ENCODE measurements at regions not wholly inside any gene's neighbourhood (a gene's known extent, or its start where the extent isn't known, plus 50 kb on each side); places are given as distances from the start of the nearest gene placed in this dataset.

- DNase-seq (ENCODE audit: low read depth): no peak
- Histone ChIP-seq H3K27me3 (ENCODE audit: control insufficient read depth, insufficient read depth, low read length) (no peaks in the 10 kb centered on the region), H3K4me3 (ENCODE audit: low read depth, low read length) (no peak overlapping the region), H3K36me3 (ENCODE audit: control insufficient read depth, insufficient read depth, low read length) (no peaks in the 10 kb centered on the region)
- FAIRE-seq: no peak
- no peak for TF ChIP-seq CTCF (IDR thresholded peaks at IDR 0.05; ENCODE audit: insufficient read depth, low read length, severe bottlenecking)
These were observed 136.0 kb upstream of the ZNF91 start for GRCh38 chr19:23531231-23531790.

- TF ChIP-seq CTCF (IDR thresholded peaks at IDR 0.05; ENCODE audit: insufficient read depth, low read length, severe bottlenecking): no peak
- no peak for FAIRE-seq
These were observed 133.1 kb upstream of the ZNF91 start for GRCh38 chr19:23528376-23528775.

GRCh38 chr19:23527797-23528196, 132.5 kb upstream of the ZNF91 start:
- H3K27me3 ChIP-seq (ENCODE audit: control insufficient read depth, insufficient read depth, low read length): no peaks in the 10 kb centered on the region
- DNase-seq (ENCODE audit: low read depth): no peak
- no peak for TF ChIP-seq CTCF (IDR thresholded peaks at IDR 0.05; ENCODE audit: insufficient read depth, low read length, severe bottlenecking)
- no peak for FAIRE-seq
- H3K36me3 ChIP-seq (ENCODE audit: control insufficient read depth, insufficient read depth, low read length): no peaks in the 10 kb centered on the region
- H3K4me3 ChIP-seq (ENCODE audit: low read depth, low read length): no peak overlapping the region

More at GRCh38 chr19:23528376-23528775, 133.1 kb upstream of the ZNF91 start:
- Histone ChIP-seq H3K36me3 (ENCODE audit: control insufficient read depth, insufficient read depth, low read length) (no peaks in the 10 kb centered on the region), H3K4me3 (ENCODE audit: low read depth, low read length) (no peak overlapping the region), H3K27me3 (ENCODE audit: control insufficient read depth, insufficient read depth, low read length) (no peaks in the 10 kb centered on the region)
- peak; percentile 55 for DNase-seq (ENCODE audit: low read depth)

- Histone ChIP-seq H3K27me3 (ENCODE audit: control insufficient read depth, insufficient read depth, low read length) (no peaks in the 10 kb centered on the region), H3K4me3 (ENCODE audit: low read depth, low read length) (no peak overlapping the region), H3K36me3 (ENCODE audit: control insufficient read depth, insufficient read depth, low read length) (no peaks in the 10 kb centered on the region)
- no peak for TF ChIP-seq CTCF (IDR thresholded peaks at IDR 0.05; ENCODE audit: insufficient read depth, low read length, severe bottlenecking)
- no peak for FAIRE-seq
- DNase-seq (ENCODE audit: low read depth): peak; percentile 27
These were observed 131.0 kb upstream of the ZNF91 start for GRCh38 chr19:23526302-23526701.

- no peak for FAIRE-seq
- TF ChIP-seq CTCF (IDR thresholded peaks at IDR 0.05; ENCODE audit: insufficient read depth, low read length, severe bottlenecking): no peak
These were observed 130.1 kb upstream of the ZNF91 start for GRCh38 chr19:23525276-23525852.

GRCh38 chr19:23523863-23524262, 128.6 kb upstream of the ZNF91 start:
- TF ChIP-seq CTCF (IDR thresholded peaks at IDR 0.05; ENCODE audit: insufficient read depth, low read length, severe bottlenecking): no peak
- DNase-seq (ENCODE audit: low read depth): no peak
- Histone ChIP-seq H3K27me3 (ENCODE audit: control insufficient read depth, insufficient read depth, low read length) (no peaks in the 10 kb centered on the region), H3K4me3 (ENCODE audit: low read depth, low read length) (no peak overlapping the region), H3K36me3 (ENCODE audit: control insufficient read depth, insufficient read depth, low read length) (no peaks in the 10 kb centered on the region)
- no peak for FAIRE-seq

More at GRCh38 chr19:23525276-23525852, 130.1 kb upstream of the ZNF91 start:
- H3K4me3 ChIP-seq (ENCODE audit: low read depth, low read length): no peak overlapping the region
- DNase-seq (ENCODE audit: low read depth): no peak
- no peaks in the 10 kb centered on the region for H3K27me3 ChIP-seq (ENCODE audit: control insufficient read depth, insufficient read depth, low read length)
- no peaks in the 10 kb centered on the region for H3K36me3 ChIP-seq (ENCODE audit: control insufficient read depth, insufficient read depth, low read length)
